Esophagus muscularis mucosa (tissue), 4 donors: ENCODE measurements at regions not wholly inside any gene's neighbourhood (a gene's known extent, or its start where the extent isn't known, plus 50 kb on each side); places are given as distances from the start of the nearest gene placed in this dataset.
"Not testable (repeated sequence)": the region's sequence is repeated elsewhere in the genome, so short reads cannot be mapped to it uniquely, and the experiment has no call there.

ENCODE experiments used
- DNase-seq: peaks from one replicate; pipeline ENCODE4 v3.0.0-alpha.2; 2017; ENCODE audit errors: extremely low spot score
- H3K27ac ChIP-seq, 4 donors: fragments of 200-600 bp; sonication (generic); replicated peaks in 1 of 4; 1 replicate in 3 of 4; 2 replicates in 1 of 4; pipeline ENCODE4 v1.5.1; 2016 to 2019; ENCODE audit warnings: mild to moderate bottlenecking in 1 of 4
- H3K27me3 ChIP-seq, 4 donors: fragments of 200-600 bp; sonication (generic); one replicate each; pipeline versions ENCODE4 v1.5.1 to v1.6.0; 2016 to 2019
- H3K36me3 ChIP-seq, 4 donors: fragments of 200-600 bp; sonication (generic); one replicate each; pipeline ENCODE4 v1.5.1; 2016 to 2019
- H3K4me1 ChIP-seq, 4 donors: fragments of 200-600 bp; sonication (generic); one replicate each; pipeline ENCODE4 v1.5.1; 2016 to 2019
- H3K4me3 ChIP-seq, 4 donors: fragments of 200-600 bp; sonication (generic); 1 replicate in 2 of 4; 2 replicates in 2 of 4; pipeline ENCODE4 v1.5.1; 2016 to 2019; ENCODE audit warnings: mild to moderate bottlenecking in 4 of 4, moderate library complexity in 1 of 4
- H3K9me3 ChIP-seq, 4 donors: fragments of 200-600 bp; sonication (generic); 1 replicate in 3 of 4; 2 replicates in 1 of 4; pipeline ENCODE4 v1.5.1; 2016 to 2019
- EP300 ChIP-seq: sonication (generic); formaldehyde crosslinking; IDR thresholded peaks from one replicate; pipeline ENCODE4 v1.6.1; 2017; ENCODE audit warnings: antibody characterized with exemption
- POLR2A ChIP-seq: fragments of 450-650 bp; IDR thresholded peaks from one replicate; pipeline ENCODE4 v1.6.1; 2017; ENCODE audit warnings: antibody characterized with exemption, moderate library complexity, mild to moderate bottlenecking, low read depth
- POLR2AphosphoS5 ChIP-seq, 2 donors: sonication (generic); formaldehyde crosslinking; IDR thresholded peaks; one replicate each; pipeline ENCODE4 v1.6.1; 2017; ENCODE audit warnings: antibody characterized with exemption in 2 of 2
- WGBS: methylation state at CpG from one replicate; pipeline ENCODE4 v1.1.5; 2018; 5-methylcytosine and 5-hydroxymethylcytosine counted together
- intact Hi-C: fragments of 100-400 bp; cut with DNase I; formaldehyde crosslinking; loops from one replicate; pipeline ENCODE4 v1.15.1; 2023
- TF ChIP-seq, protein P1 (sequence below), 3 experiments: fragments of 200-600 bp in 2 of 3; fragments of 450-650 bp in 1 of 3; sonication (generic) in 2 of 3; IDR thresholded peaks; one replicate each; pipeline ENCODE4 v1.5.1; 2017 to 2019; ENCODE audit warnings: antibody characterized with exemption in 3 of 3, mild to moderate bottlenecking in 2 of 3, moderate library complexity in 1 of 3

DNA sequence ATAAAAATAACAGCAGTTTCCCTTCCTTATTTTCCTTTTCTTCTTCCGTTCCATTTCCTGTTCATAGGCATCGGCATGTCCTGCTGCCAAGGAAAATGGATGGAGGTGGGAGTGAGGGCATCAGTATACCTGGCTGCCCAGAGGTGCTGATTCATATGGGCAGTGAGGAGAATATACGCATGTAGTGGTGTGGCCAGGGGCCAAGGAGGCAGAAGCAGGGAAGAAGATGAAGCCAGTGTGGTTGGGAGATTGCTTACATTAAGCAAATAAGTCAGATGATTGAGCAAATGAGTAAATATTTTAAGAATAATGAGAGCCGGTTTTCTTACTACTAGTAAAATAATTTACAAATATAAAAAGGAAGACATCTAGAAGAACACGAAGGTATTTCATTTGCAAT, 344.9 kb upstream of the PAPPA start:
- Histone ChIP-seq H3K27me3 (no peaks in the 10 kb centered on the region), H3K4me1 (no peaks in the 10 kb centered on the region), H3K4me3 (no peak overlapping the region), H3K36me3 (no peaks in the 10 kb centered on the region), H3K9me3 (no peaks in the 10 kb centered on the region), H3K27ac (no peak overlapping the region)
- no peak for DNase-seq
- intact Hi-C loops = no loop called here
- TF ChIP-seq EP300 (no peak), POLR2A (no peak), POLR2AphosphoS5 (IDR thresholded peaks at IDR 0.05) (no peak)
- TF ChIP-seq, protein P1, sequence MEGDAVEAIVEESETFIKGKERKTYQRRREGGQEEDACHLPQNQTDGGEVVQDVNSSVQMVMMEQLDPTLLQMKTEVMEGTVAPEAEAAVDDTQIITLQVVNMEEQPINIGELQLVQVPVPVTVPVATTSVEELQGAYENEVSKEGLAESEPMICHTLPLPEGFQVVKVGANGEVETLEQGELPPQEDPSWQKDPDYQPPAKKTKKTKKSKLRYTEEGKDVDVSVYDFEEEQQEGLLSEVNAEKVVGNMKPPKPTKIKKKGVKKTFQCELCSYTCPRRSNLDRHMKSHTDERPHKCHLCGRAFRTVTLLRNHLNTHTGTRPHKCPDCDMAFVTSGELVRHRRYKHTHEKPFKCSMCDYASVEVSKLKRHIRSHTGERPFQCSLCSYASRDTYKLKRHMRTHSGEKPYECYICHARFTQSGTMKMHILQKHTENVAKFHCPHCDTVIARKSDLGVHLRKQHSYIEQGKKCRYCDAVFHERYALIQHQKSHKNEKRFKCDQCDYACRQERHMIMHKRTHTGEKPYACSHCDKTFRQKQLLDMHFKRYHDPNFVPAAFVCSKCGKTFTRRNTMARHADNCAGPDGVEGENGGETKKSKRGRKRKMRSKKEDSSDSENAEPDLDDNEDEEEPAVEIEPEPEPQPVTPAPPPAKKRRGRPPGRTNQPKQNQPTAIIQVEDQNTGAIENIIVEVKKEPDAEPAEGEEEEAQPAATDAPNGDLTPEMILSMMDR (IDR thresholded peaks at IDR 0.05) = no peak
- 73% methylated on average over 5 of the region's 5 CpGs for WGBS

DNA sequence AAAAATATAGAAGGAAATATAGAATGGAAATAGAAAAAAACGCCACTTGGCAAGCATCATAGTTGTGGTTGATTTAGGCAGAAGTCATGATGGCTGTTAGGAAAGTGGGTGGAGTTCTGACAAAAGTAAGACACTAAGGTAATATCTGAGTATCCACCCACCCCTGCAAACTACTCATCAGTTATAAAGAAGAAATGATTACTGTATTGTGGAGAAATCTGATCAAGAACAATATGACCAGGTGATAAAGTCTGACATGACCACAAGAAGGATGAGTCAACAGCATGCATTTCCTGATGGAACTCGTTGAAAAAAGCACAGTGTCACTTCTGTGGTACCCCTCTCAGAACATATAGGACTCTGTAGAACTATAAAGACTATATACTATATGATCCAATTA, 343.4 kb upstream of the PAPPA start:
- Histone ChIP-seq H3K4me1 (no peaks in the 10 kb centered on the region), H3K9me3 (no peaks in the 10 kb centered on the region), H3K27ac (no peak overlapping the region), H3K27me3 (no peaks in the 10 kb centered on the region), H3K4me3 (no peak overlapping the region), H3K36me3 (no peaks in the 10 kb centered on the region)
- TF ChIP-seq POLR2AphosphoS5 (IDR thresholded peaks at IDR 0.05) (no peak), EP300 (no peak), POLR2A (no peak)
- TF ChIP-seq, protein P1 (IDR thresholded peaks at IDR 0.05) = no peak
- 64% methylated on average over 2 of the region's 2 CpGs for WGBS
- intact Hi-C loops = no loop called here
- DNase-seq = no peak

DNA sequence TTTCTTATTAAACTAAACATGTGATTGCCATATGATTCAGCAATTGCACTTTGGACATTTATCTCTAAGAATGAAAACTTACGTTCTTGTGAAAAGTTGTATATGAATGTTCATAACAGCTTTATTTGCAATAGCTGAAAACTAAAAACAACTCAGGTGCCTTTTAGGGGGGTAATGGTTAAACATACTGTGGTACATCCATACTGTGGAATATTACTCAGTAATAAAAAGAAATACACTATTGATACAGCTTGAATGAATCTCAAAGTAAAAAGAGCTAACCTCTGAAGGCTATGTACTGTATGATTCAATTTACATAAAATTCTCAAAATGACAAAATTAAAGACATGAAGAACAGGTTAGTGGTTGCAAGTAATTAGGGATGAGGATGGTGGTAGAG, 339.5 kb upstream of the PAPPA start:
- Histone ChIP-seq H3K9me3 (no peaks in the 10 kb centered on the region), H3K27me3 (no peaks in the 10 kb centered on the region), H3K27ac (no peak overlapping the region), H3K36me3 (no peaks in the 10 kb centered on the region), H3K4me1 (no peaks in the 10 kb centered on the region), H3K4me3 (no peak overlapping the region)
- DNase-seq = no peak
- WGBS = 94% methylated on average over 1 of the region's 1 CpG
- intact Hi-C loops = no loop called here
- TF ChIP-seq POLR2AphosphoS5 (IDR thresholded peaks at IDR 0.05) = no peak
- TF ChIP-seq, protein P1 (IDR thresholded peaks at IDR 0.05) = no peak
- TF ChIP-seq POLR2A = no peak
- no peak for TF ChIP-seq EP300

DNA sequence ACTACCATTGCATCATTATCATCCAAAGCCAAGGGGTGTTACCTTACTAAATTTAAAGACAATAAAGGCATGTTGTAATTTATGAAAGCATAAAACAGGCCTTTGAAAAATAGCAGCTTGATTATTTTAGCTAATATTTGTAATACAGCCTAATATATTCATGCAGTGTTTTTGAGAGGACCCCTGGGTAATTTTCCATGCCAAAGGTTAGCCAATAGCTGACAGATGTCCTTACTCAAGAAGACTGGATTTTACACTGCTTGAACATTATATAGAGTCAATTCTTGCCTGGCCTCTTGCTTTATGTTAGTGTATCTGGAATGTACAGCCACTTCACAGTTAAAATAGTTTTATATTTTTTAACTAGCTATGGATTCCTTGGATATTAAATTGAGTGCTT, 337.8 kb upstream of the PAPPA start:
- Histone ChIP-seq H3K4me3 (no peak overlapping the region), H3K36me3 (no peaks in the 10 kb centered on the region), H3K27ac (no peak overlapping the region), H3K9me3 (no peaks in the 10 kb centered on the region), H3K27me3 (no peaks in the 10 kb centered on the region), H3K4me1 (no peaks in the 10 kb centered on the region)
- intact Hi-C loops = no loop called here
- DNase-seq = no peak
- no peak for TF ChIP-seq EP300
- TF ChIP-seq, protein P1 (IDR thresholded peaks at IDR 0.05) = no peak
- TF ChIP-seq POLR2AphosphoS5 (IDR thresholded peaks at IDR 0.05) = no peak
- TF ChIP-seq POLR2A = no peak

DNA sequence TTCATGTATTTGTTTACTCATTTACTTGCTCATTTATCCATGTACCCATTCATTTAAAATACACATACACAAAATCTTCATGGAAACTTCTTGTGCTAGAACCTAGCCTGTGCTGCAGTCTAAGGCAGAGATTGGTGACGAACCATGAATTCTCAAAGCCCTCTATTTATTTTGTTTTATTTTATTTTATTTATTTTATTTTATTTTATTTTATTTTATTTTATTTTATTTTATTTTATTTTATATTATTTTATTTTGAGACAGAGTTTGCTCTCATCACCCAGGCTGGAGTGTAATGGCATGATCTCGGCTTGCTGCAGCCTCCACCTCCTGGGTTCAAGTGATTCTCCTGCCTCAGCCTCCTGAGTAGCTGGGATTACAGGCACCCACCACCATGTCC, 334.9 kb upstream of the PAPPA start:
- H3K4me1 ChIP-seq, H3K9me3 ChIP-seq, H3K4me3 ChIP-seq, intact Hi-C loops, H3K36me3 ChIP-seq, DNase-seq, H3K27me3 ChIP-seq, H3K27ac ChIP-seq: not testable (repeated sequence)
- WGBS = 94% methylated on average over 2 of the region's 2 CpGs
